HT-29 (cell line): ENCODE measurements at regions not wholly inside any gene's neighbourhood (a gene's known extent, or its start where the extent isn't known, plus 50 kb on each side); places are given as distances from the start of the nearest gene placed in this dataset.

Experiments
- DNase-seq: peaks from one replicate; pipeline ENCODE4 v3.0.0-alpha.2; 2015; ENCODE audit warnings: low spot score

- DNase-seq, result no peak
Observed at GRCh38 chr3:124489506-124489905, 240.7 kb upstream of the UMPS start.

- DNase-seq, result peak; percentile 36
Observed at GRCh38 chr3:124491098-124491497, 239.2 kb upstream of the UMPS start.

- no peak for DNase-seq
Observed at GRCh38 chr3:124491875-124492274, 238.4 kb upstream of the UMPS start.

- peak; percentile 93 for DNase-seq
Observed at GRCh38 chr3:124492824-124493223, 237.4 kb upstream of the UMPS start.

GRCh38 chr3:124496061-124496460, 234.2 kb upstream of the UMPS start:
- no peak for DNase-seq

- DNase-seq, result no peak
Observed at GRCh38 chr3:124497487-124497886, 232.8 kb upstream of the UMPS start.

GRCh38 chr3:124498891-124499290, 231.4 kb upstream of the UMPS start:
- DNase-seq, result no peak

GRCh38 chr3:124504332-124505059, 225.8 kb upstream of the UMPS start:
- DNase-seq, result no peak

- DNase-seq, result no peak
Observed at GRCh38 chr3:124509884-124510283, 220.4 kb upstream of the UMPS start.

GRCh38 chr3:124510290-124510689, 220.0 kb upstream of the UMPS start:
- no peak for DNase-seq

- peak; percentile 53 for DNase-seq
Observed at GRCh38 chr3:124512881-124513609, 217.2 kb upstream of the UMPS start.

- DNase-seq, result no peak
Observed at GRCh38 chr3:124513610-124513997, 216.6 kb upstream of the UMPS start.

GRCh38 chr3:124514683-124515082, 215.6 kb upstream of the UMPS start:
- DNase-seq, result no peak

- DNase-seq, result no peak
Observed at GRCh38 chr3:124516333-124516732, 213.9 kb upstream of the UMPS start.

GRCh38 chr3:124517306-124517705, 212.9 kb upstream of the UMPS start:
- no peak for DNase-seq

- DNase-seq, result no peak
Observed at GRCh38 chr3:124518350-124518749, 211.9 kb upstream of the UMPS start.

- no peak for DNase-seq
Observed at GRCh38 chr3:124519591-124520194, 210.6 kb upstream of the UMPS start.

GRCh38 chr3:124520970-124521369, 209.3 kb upstream of the UMPS start:
- DNase-seq, result peak; percentile 41

GRCh38 chr3:124522082-124522625, 208.1 kb upstream of the UMPS start:
- no peak for DNase-seq

GRCh38 chr3:124526601-124527000, 203.7 kb upstream of the UMPS start:
- peak; percentile 23 for DNase-seq

GRCh38 chr3:124529826-124530571, 200.3 kb upstream of the UMPS start:
- DNase-seq, result peak; percentile 66

GRCh38 chr3:124530916-124531315, 199.3 kb upstream of the UMPS start:
- no peak for DNase-seq
